GM12892 (cell line): ENCODE measurements at regions not wholly inside any gene's neighbourhood (a gene's known extent, or its start where the extent isn't known, plus 50 kb on each side); places are given as distances from the start of the nearest gene placed in this dataset.

Experiments used
- POLR2A ChIP-seq: IDR thresholded peaks from 2 replicates; pipeline ENCODE4 v1.6.1; 2011; ENCODE audit warnings: low read depth, low read length, control low read depth
- POLR2AphosphoS5 ChIP-seq: IDR thresholded peaks from 2 replicates; pipeline ENCODE4 v1.6.1; 2011; ENCODE audit warnings: low read depth, low read length, control low read depth
- TAF1 ChIP-seq: IDR thresholded peaks from 2 replicates; pipeline ENCODE4 v1.6.1; 2011; ENCODE audit warnings: low read depth, mild to moderate bottlenecking, control low read depth, low read length, borderline replicate concordance

DNA sequence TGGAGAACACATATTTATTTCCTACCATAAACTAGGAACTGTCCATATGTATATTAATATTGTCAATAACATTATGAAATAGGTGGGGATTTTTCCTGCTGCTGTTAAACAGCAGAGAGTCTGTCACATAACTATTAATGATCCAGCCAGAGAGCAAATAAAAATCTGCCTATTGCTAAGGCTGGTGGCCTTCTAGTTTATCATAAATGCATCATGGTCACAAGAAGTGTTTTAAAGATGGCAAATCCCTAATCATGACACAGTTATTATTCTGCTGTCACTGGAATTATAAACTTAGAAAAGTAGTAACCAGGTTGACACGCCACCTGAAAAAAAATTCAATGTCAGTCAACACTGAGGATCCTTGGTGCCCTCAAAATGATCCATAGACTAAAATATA lies 132.3 kb downstream of the HGF start:
- TF ChIP-seq POLR2A = no peak
- no peak for TF ChIP-seq POLR2AphosphoS5
- TF ChIP-seq TAF1 = no peak
